ENCODE measurements at regions not wholly inside any gene's neighbourhood (a gene's known extent, or its start where the extent isn't known, plus 50 kb on each side); places are given as distances from the start of the nearest gene placed in this dataset.

- H3K9me3 Mint-ChIP-seq, result no peaks in the 10 kb centered on the region
- Histone ChIP-seq H2BK12ac (ENCODE audit: insufficient read length, low read depth, low read length) (no peak overlapping the region), H4K91ac (ENCODE audit: insufficient read length, low read depth, low read length) (no peak overlapping the region), H3K9ac (ENCODE audit: extremely low read depth, insufficient read length, low read length) (no peak overlapping the region), H3K4ac (ENCODE audit: low read depth, low read length) (no peak overlapping the region), H2BK120ac (ENCODE audit: low read depth, low read length, poor library complexity, severe bottlenecking) (no peak overlapping the region), H3K79me2 (ENCODE audit: insufficient read depth, low read length) (no peaks in the 10 kb centered on the region), H4K20me1 (ENCODE audit: control insufficient read depth, insufficient read depth, insufficient read length) (no peaks in the 10 kb centered on the region), H4K8ac (replicated peaks; ENCODE audit: insufficient read length, low read depth, low read length) (no peak overlapping the region), H3K27ac (ENCODE audit: insufficient read length, low read depth, low read length) (no peak overlapping the region), H2AK5ac (ENCODE audit: insufficient read length, low read length) (no peak overlapping the region), H2BK5ac (ENCODE audit: insufficient read length, low read length) (no peak overlapping the region), H3K9me3 (ENCODE audit: control insufficient read depth, low read depth, low read length) (no peaks in the 10 kb centered on the region), H4K5ac (ENCODE audit: insufficient read length, low read depth, low read length) (no peak overlapping the region), H3T11ph (ENCODE audit: low read length) (no peak overlapping the region), H3K14ac (ENCODE audit: insufficient read depth, low read length) (no peak overlapping the region), H3K56ac (ENCODE audit: insufficient read length, low read depth, low read length) (no peak overlapping the region), H3K4me1 (ENCODE audit: insufficient read depth, low read length) (peaks cover under 1% of the 10 kb centered on the region; the same call in 1 of the 2 replicates), H2BK20ac (ENCODE audit: low read depth, low read length, poor library complexity, severe bottlenecking) (no peak overlapping the region), H3K27me3 (ENCODE audit: insufficient read depth, low read length) (no peaks in the 10 kb centered on the region), H2AFZ (ENCODE audit: low read length) (no peak overlapping the region), H3K23me2 (ENCODE audit: insufficient read length, low read depth, low read length, poor library complexity, severe bottlenecking) (no peaks in the 10 kb centered on the region), H2BK15ac (ENCODE audit: low read depth, low read length) (no peak overlapping the region), H3K23ac (ENCODE audit: insufficient read length, low read depth, low read length) (no peak overlapping the region), H3K18ac (ENCODE audit: insufficient read length, low read depth, low read length) (no peak overlapping the region), H3K79me1 (ENCODE audit: insufficient read depth, low read depth, low read length, poor library complexity, severe bottlenecking) (no peaks in the 10 kb centered on the region), H3K4me2 (ENCODE audit: insufficient read depth, insufficient read length, low read length) (no peak overlapping the region)
- H3K4me3 Mint-ChIP-seq, result no peak overlapping the region
- peaks cover 3% of the 10 kb centered on the region; the same call in 1 of the 2 replicates for H3K27me3 Mint-ChIP-seq (ENCODE audit: low read depth)
- no peak for TF ChIP-seq CTCF (conservative IDR thresholded peaks at IDR 0.05)
- peaks cover 30 to 33% of the 10 kb centered on the region in 2 experiments for H3K4me1 Mint-ChIP-seq
- no peak overlapping the region for H3K27ac Mint-ChIP-seq
- no peak for DNase-seq
- no CpG with 5 or more reads among the region's 1 CpG for WGBS (ENCODE audit: extremely low coverage, insufficient read length, low lambda C conversion rate)
- no peaks in the 10 kb centered on the region for H3K36me3 Mint-ChIP-seq (ENCODE audit: insufficient read depth in 1 of 3, low read depth in 3 of 3)
Measured at GRCh38 chr15:53310709-53311108, 448.8 kb downstream of the WDR72 start.
